H1 (cell line): ENCODE measurements at regions not wholly inside any gene's neighbourhood (a gene's known extent, or its start where the extent isn't known, plus 50 kb on each side); places are given as distances from the start of the nearest gene placed in this dataset.

Experiments
- CTCF ChIA-PET: fragments of 300-600 bp; sonication (Branson Sonifier 250); formaldehyde crosslinking; loops from one replicate; lab custom pipeline; 2021; ENCODE audit not compliant: partially characterized antibody; lab: Charles Lee
- POLR2A ChIA-PET: fragments of 300-600 bp; sonication (Branson Sonifier 250); formaldehyde crosslinking; loops from one replicate; lab custom pipeline; 2021; ENCODE audit warnings: inconsistent platforms; ENCODE audit not compliant: partially characterized antibody; lab: Charles Lee
- DNase-seq, 2 experiments: peaks; one replicate each; pipeline versions ENCODE4 v3.0.0 to v3.0.0-alpha.2; 2010 to 2022; ENCODE audit warnings: low spot score in 2 of 2, low read depth in 1 of 2, mixed read lengths in 1 of 2
- FAIRE-seq: peaks from 2 replicates; lab custom pipeline; 2011; peaks lifted over from hg19 to GRCh38; lab: Jason Lieb, UNC
- H2AFZ ChIP-seq: 2 replicates; pipeline ENCODE4 v1.8.1; 2012; ENCODE audit warnings: low read length, inconsistent platforms
- H2AK5ac ChIP-seq: 2 replicates; pipeline ENCODE4 v1.6.1; 2013; ENCODE audit warnings: low read depth, low read length
- H2BK120ac ChIP-seq: replicated peaks from 2 replicates; pipeline ENCODE3; 2013; ENCODE audit warnings: low read depth, low read length, inconsistent platforms
- H2BK12ac ChIP-seq: 2 replicates; pipeline ENCODE4 v1.6.1; 2013; ENCODE audit warnings: low read depth, low read length
- H2BK15ac ChIP-seq: 2 replicates; pipeline ENCODE4 v1.6.1; 2013; ENCODE audit warnings: low read length
- H2BK20ac ChIP-seq: 2 replicates; pipeline ENCODE4 v1.6.1; 2013; ENCODE audit warnings: low read length
- H2BK5ac ChIP-seq: 2 replicates; pipeline ENCODE4 v1.6.1; 2013; ENCODE audit warnings: low read depth, low read length
- H3K14ac ChIP-seq: 2 replicates; pipeline ENCODE4 v1.6.1; 2013; ENCODE audit warnings: inconsistent platforms; ENCODE audit not compliant: insufficient read length
- H3K18ac ChIP-seq: 2 replicates; pipeline ENCODE4 v1.6.1; 2013; ENCODE audit warnings: low read length; ENCODE audit errors: extremely low read depth
- H3K23ac ChIP-seq: 2 replicates; pipeline ENCODE4 v1.6.1; 2013; ENCODE audit warnings: inconsistent platforms; ENCODE audit not compliant: insufficient read length
- H3K23me2 ChIP-seq: 2 replicates; pipeline ENCODE4 v1.6.1; 2013; ENCODE audit warnings: low read depth, low read length
- H3K27ac ChIP-seq: 2 replicates; pipeline ENCODE4 v1.6.1; 2011; ENCODE audit warnings: low read depth, low read length, inconsistent platforms
- H3K27me3 ChIP-seq, 4 experiments: replicated peaks in 1 of 4; 1 replicate in 1 of 4; 2 replicates in 3 of 4; pipeline versions ENCODE4 v1.6.1 to v1.8.1; 2011 to 2013; ENCODE audit warnings: low read length in 3 of 4, mild to moderate bottlenecking in 3 of 4, inconsistent platforms in 2 of 4, mixed read lengths in 2 of 4, moderate library complexity in 1 of 4; ENCODE audit not compliant: control insufficient read depth in 3 of 4, insufficient read depth in 3 of 4; ENCODE audit errors: extremely low read depth in 1 of 4
- H3K36me3 ChIP-seq, 4 experiments: 2 replicates each; pipeline versions ENCODE4 v1.6.1 to v1.8.1; 2011 to 2013; ENCODE audit warnings: mild to moderate bottlenecking in 4 of 4, low read length in 3 of 4, moderate library complexity in 2 of 4, control low read depth in 1 of 4, inconsistent platforms in 1 of 4; ENCODE audit not compliant: insufficient read depth in 4 of 4, control insufficient read depth in 2 of 4
- H3K4ac ChIP-seq: replicated peaks from 2 replicates; pipeline ENCODE3; 2013; ENCODE audit warnings: low read length, low read depth, mixed read lengths, inconsistent platforms; ENCODE audit not compliant: insufficient read length
- H3K4me1 ChIP-seq, 4 experiments: replicated peaks in 1 of 4; 1 replicate in 1 of 4; 2 replicates in 3 of 4; pipeline versions ENCODE4 v1.6.1 to v1.8.1; 2011 to 2013; ENCODE audit warnings: low read length in 3 of 4, inconsistent platforms in 2 of 4, mixed read lengths in 1 of 4; ENCODE audit not compliant: insufficient read depth in 4 of 4, control insufficient read depth in 3 of 4
- H3K4me2 ChIP-seq, 2 experiments: 2 replicates each; pipeline versions ENCODE4 v1.6.1 to v1.8.1; 2011 to 2013; ENCODE audit warnings: low read depth in 2 of 2, low read length in 2 of 2, control low read depth in 1 of 2, inconsistent platforms in 1 of 2, mild to moderate bottlenecking in 1 of 2; ENCODE audit not compliant: insufficient read depth in 1 of 2
- H3K4me3 ChIP-seq, 4 experiments: fragments of 200-600, 300-600 bp in 1 of 4; sonication (generic), shearing (Covaris generic), sonication (Bioruptor Twin) in 1 of 4; 2 replicates each; pipeline versions ENCODE4 v1.5.1 to v1.8.1; 2011 to 2016; ENCODE audit warnings: low read length in 4 of 4, low read depth in 3 of 4, control low read depth in 2 of 4, inconsistent platforms in 2 of 4, mild to moderate bottlenecking in 2 of 4, mixed read lengths in 1 of 4, moderate library complexity in 1 of 4; ENCODE audit not compliant: insufficient read depth in 2 of 4; ENCODE audit errors: extremely low read depth in 1 of 4
- H3K56ac ChIP-seq: replicated peaks from 2 replicates; pipeline ENCODE3; 2013; ENCODE audit warnings: low read depth, mild to moderate bottlenecking, mixed read lengths, low read length, inconsistent platforms; ENCODE audit not compliant: insufficient read length
- H3K79me1 ChIP-seq: 2 replicates; pipeline ENCODE4 v1.6.1; 2013; ENCODE audit warnings: low read depth, low read length, control low read depth
- H3K79me2 ChIP-seq, 2 experiments: 2 replicates each; pipeline versions ENCODE4 v1.6.1 to v1.8.1; 2012 to 2013; ENCODE audit warnings: low read length in 2 of 2, mild to moderate bottlenecking in 2 of 2, inconsistent platforms in 1 of 2; ENCODE audit not compliant: insufficient read depth in 2 of 2, control insufficient read depth in 1 of 2
- H3K9ac ChIP-seq, 4 experiments: replicated peaks in 1 of 4; 1 replicate in 1 of 4; 2 replicates in 3 of 4; pipeline versions ENCODE4 v1.6.1 to v1.8.1; 2011 to 2013; ENCODE audit warnings: low read depth in 3 of 4, low read length in 3 of 4, control low read depth in 2 of 4, mild to moderate bottlenecking in 2 of 4, moderate library complexity in 2 of 4, inconsistent platforms in 1 of 4; ENCODE audit errors: extremely low read depth in 1 of 4
- H3K9me3 ChIP-seq, 2 experiments: 2 replicates each; pipeline versions ENCODE4 v1.6.1 to v1.8.1; 2012 to 2013; ENCODE audit warnings: mild to moderate bottlenecking in 2 of 2, moderate library complexity in 2 of 2, control low read depth in 1 of 2, inconsistent platforms in 1 of 2, low read depth in 1 of 2, low read length in 1 of 2, mixed read lengths in 1 of 2; ENCODE audit not compliant: insufficient read depth in 2 of 2
- H4K20me1 ChIP-seq, 2 experiments: replicated peaks in 1 of 2; 2 replicates each; pipeline versions ENCODE3 to v1.8.1; 2011 to 2013; ENCODE audit warnings: inconsistent platforms in 2 of 2, low read length in 2 of 2, mild to moderate bottlenecking in 1 of 2; ENCODE audit not compliant: insufficient read depth in 2 of 2, control insufficient read depth in 1 of 2
- H4K5ac ChIP-seq: 2 replicates; pipeline ENCODE4 v1.6.1; 2013; ENCODE audit warnings: low read length, low read depth, mixed read lengths, inconsistent platforms; ENCODE audit not compliant: insufficient read length
- H4K8ac ChIP-seq: 2 replicates; pipeline ENCODE4 v1.8.0; 2013; ENCODE audit warnings: mild to moderate bottlenecking, moderate library complexity, low read length, inconsistent platforms; ENCODE audit not compliant: insufficient read depth; ENCODE audit errors: extremely low read depth
- H4K91ac ChIP-seq: replicated peaks from 2 replicates; pipeline ENCODE3; 2013; ENCODE audit warnings: low read length, mixed read lengths, inconsistent platforms; ENCODE audit not compliant: insufficient read length
- CREB1 ChIP-seq: IDR thresholded peaks from 2 replicates; pipeline ENCODE4 v1.6.1; 2012; ENCODE audit warnings: inconsistent platforms
- SAP30 ChIP-seq: fragments of 300-600 bp; sonication (generic); IDR thresholded peaks from 2 replicates; pipeline ENCODE4 v1.7.1; 2012; ENCODE audit warnings: low read length, moderate library complexity, mild to moderate bottlenecking, inconsistent platforms; ENCODE audit not compliant: insufficient read depth, insufficient replicate concordance
- WGBS, 2 experiments: shearing (Covaris generic) in 1 of 2; methylation state at CpG; one replicate each; pipeline versions ENCODE4 v1.1.6 to v1.1.7; 2013 to 2015; ENCODE audit warnings: low lambda C conversion rate in 2 of 2, mixed read lengths in 2 of 2, inconsistent platforms in 1 of 2, low coverage in 1 of 2, missing lambda C conversion rate in 1 of 2; ENCODE audit not compliant: insufficient replicate concordance in 2 of 2, insufficient coverage in 1 of 2, insufficient read length in 1 of 2; ENCODE audit errors: extremely low coverage in 1 of 2, missing lambda C conversion rate in 1 of 2; 5-methylcytosine and 5-hydroxymethylcytosine counted together

GRCh38 chr16:86378831-86379504, 131.4 kb upstream of the FOXF1 start:
- Histone ChIP-seq H2AFZ (no peak overlapping the region), H3K9ac (no peak overlapping the region), H3K18ac (no peak overlapping the region), H3K23me2 (no peaks in the 10 kb centered on the region; the same call in 1 of the 2 replicates), H3K56ac (no peak overlapping the region), H2BK5ac (no peak overlapping the region), H3K79me2 (no peaks in the 10 kb centered on the region), H3K4me1 (peaks cover 0 to 3% (median 0%) of the 10 kb centered on the region in 4 experiments; a peak in 4 of 7 replicates), H3K36me3 (no peaks in the 10 kb centered on the region), H3K4me2 (no peak overlapping the region), H2BK12ac (no peak overlapping the region), H2BK15ac (no peak overlapping the region), H4K5ac (no peak overlapping the region), H4K91ac (no peak overlapping the region), H3K79me1 (no peaks in the 10 kb centered on the region), H2BK20ac (no peak overlapping the region), H3K4me3 (no peak overlapping the region), H2AK5ac (no peak overlapping the region), H3K9me3 (peaks cover 0 to 6% of the 10 kb centered on the region in 2 experiments; a peak in 1 of 4 replicates), H3K4ac (no peak overlapping the region), H2BK120ac (no peak overlapping the region), H3K27me3 (peaks cover 0 to 2% (median 0%) of the 10 kb centered on the region in 4 experiments; a peak in 2 of 7 replicates), H3K27ac (no peak overlapping the region), H3K14ac (no peak overlapping the region), H4K8ac (no peak overlapping the region), H3K23ac (no peak overlapping the region), H4K20me1 (no peaks in the 10 kb centered on the region)
- 90% methylated on average over 20 of the region's 20 CpGs; no CpG with 5 or more reads in 1 of the 2 experiments for WGBS, 2 experiments
- DNase-seq (no peak), FAIRE-seq (no peak)
- ChIA-PET CTCF (interaction anchor here (0.6 to 1.3 kb wide), 3 partner anchors 10 to 138 kb away, joined by 3 to 4 read pairs (median 3); no protein-coding TSS in a partner anchor), POLR2A (no interaction called here)
- TF ChIP-seq CREB1 (no peak), SAP30 (no peak)
